Prostate gland (tissue), 2 donors: ENCODE measurements at regions not wholly inside any gene's neighbourhood (a gene's known extent, or its start where the extent isn't known, plus 50 kb on each side); places are given as distances from the start of the nearest gene placed in this dataset.
"Not testable (repeated sequence)": the region's sequence is repeated elsewhere in the genome, so short reads cannot be mapped to it uniquely, and the experiment has no call there.

Experiments used
- CTCF ChIP-seq, 4 experiments: fragments of 200-600 bp in 2 of 4; fragments of 450-650 bp in 2 of 4; sonication (generic) in 2 of 4; IDR thresholded peaks; 1 replicate in 3 of 4; 2 replicates in 1 of 4; pipeline ENCODE4 v1.5.1; 2016 to 2019; ENCODE audit warnings: antibody characterized with exemption in 4 of 4, mild to moderate bottlenecking in 2 of 4, moderate library complexity in 2 of 4
- POLR2A ChIP-seq: fragments of 450-650 bp; IDR thresholded peaks from one replicate; pipeline ENCODE4 v1.6.1; 2016; ENCODE audit warnings: antibody characterized with exemption, mild to moderate bottlenecking
- POLR2AphosphoS5 ChIP-seq: sonication (generic); formaldehyde crosslinking; IDR thresholded peaks from one replicate; pipeline ENCODE4 v1.6.1; 2017; ENCODE audit warnings: antibody characterized with exemption

DNA sequence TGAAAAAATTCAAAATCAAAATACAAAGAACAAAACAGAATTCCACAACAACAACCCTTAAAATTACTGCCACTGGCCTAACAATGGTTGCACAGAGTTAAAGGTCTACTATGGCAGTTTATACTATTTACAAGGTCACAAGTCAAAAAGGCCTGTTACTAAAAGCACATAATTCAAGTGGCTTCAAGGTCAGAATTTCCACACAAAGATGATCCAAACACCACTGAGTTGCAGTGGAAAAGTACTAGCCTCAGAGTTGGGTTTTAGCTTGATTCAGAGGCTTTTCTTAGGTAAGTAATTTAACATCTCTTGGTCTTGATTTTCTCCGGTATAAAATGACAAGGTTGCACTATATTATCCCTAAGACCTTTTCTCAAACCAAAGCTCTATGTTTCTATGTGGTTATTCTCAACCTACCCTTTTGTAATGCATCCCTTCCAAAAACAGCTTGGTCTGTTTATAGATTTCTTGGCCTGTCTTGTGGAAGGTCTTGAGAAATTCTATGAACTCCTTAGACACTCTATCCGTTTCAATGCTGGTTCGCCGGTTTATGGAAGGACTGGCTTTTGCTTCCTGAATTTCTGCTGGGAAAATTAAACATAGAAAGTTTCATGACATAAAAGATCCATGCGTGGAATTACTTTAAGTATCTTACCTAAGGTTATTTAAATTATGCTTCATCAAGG, 69.5 kb downstream of the MDH2 start:
- TF ChIP-seq CTCF (IDR thresholded peaks at IDR 0.05); POLR2AphosphoS5; POLR2A: not testable (repeated sequence)
